Suppressor macrophage (primary cell): ENCODE measurements at regions not wholly inside any gene's neighbourhood (a gene's known extent, or its start where the extent isn't known, plus 50 kb on each side); places are given as distances from the start of the nearest gene placed in this dataset.
"Not testable (repeated sequence)": the region's sequence is repeated elsewhere in the genome, so short reads cannot be mapped to it uniquely, and the experiment has no call there.

Source experiments
- DNase-seq, 4 experiments: peaks; one replicate each; pipeline ENCODE4 v3.0.0-alpha.2; 2020 to 2022

DNA sequence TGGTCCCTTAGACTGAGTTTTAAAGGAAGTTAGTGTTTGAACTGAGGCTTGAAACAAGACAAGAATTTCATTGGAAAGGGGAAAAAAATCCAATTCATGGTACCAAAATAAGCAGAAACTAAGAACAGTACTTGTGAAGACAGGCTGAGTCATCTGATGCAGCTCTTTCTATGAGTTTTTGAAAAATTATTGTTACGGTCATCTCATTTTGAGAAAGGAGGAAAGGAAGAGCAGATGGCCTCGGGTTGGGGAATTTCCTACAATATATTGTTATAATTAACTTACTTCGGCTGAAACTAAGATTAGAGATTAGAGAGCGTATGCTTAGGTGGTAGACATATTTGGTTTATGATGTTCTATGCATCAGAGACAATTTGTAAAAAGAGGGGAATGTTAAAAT lies 2164.8 kb upstream of the AGA start:
- no peak for DNase-seq

DNA sequence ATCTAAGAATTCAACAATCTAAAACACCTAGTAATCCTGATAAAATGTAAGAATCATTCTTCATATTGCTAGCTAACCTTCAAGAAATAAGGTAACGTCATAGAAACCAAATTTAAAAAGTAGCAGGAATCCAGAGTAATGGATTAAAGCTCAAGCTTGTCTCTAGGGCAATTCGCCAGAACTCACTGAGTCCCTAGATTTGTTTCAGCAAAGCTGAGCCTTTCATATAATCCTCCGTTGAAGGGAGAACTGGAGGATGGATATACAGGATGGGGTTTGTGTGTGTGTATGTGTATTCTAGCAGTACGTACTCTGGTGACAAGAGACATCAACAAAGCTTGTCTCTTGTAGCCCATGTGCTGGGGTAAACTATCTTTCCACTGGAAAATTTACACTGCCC lies 2173.5 kb upstream of the AGA start:
- DNase-seq: no peak

DNA sequence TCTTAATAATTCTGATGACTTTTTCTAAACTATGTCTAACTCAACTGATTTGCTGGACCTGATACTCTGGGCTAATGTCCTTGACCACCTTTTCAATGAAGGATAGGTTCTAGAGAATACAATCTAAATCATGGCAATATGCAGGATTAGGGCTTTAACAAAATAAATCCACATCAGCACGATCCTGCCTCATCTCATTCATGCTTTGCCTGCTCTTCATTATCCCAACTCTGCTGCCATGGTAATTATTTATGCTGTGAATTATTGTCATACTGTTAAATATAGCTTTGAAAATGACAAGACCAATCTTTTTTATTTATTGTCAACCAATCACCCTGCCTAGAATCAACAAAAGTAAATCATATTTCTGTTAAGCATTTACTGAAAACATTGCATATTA lies 2176.7 kb upstream of the AGA start:
- no peak for DNase-seq

- no peak for DNase-seq
Measured at GRCh38 chr4:179624768-179625181, 2182.5 kb upstream of the AGA start.

DNA sequence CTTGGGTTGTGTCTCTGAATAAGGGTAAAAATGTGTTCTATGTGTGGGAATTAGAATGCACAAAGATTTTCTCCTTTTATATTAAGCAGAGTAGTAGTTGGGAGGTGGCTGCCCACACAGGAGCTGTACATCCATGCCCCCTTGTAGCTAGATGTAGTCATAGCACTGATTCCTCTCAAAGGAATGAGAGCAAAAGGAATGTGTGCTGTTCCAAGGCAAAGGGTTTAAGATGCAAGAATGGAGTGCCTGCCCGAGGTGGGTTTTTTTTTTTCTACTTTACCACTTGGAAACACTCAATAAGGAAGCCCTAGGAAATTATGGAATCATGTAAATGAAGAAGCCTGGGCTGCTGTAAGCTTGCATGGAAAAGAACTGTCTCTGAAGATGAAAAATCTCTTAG lies 2183.2 kb upstream of the AGA start:
- no peak for DNase-seq

GRCh38 chr4:179626687-179627086 lies 2184.4 kb upstream of the AGA start:
- no peak for DNase-seq

DNA sequence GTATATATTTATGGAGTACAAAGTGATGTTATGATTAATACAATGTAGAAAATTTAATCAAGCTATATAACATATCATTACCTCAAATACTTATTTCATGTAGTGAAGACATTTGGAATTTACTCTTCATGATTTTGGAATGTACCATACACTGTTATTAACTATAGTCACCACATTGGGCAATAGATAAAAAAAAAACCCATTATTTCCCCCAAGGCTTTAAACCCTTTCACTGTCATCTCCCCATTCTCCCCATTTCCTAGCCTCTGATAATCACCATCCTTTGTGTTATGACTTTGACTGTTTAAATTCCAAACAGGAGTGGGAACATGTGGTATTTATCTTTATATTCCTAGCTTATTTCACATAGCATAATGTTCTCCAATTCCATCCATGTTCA lies 2189.1 kb upstream of the AGA start:
- DNase-seq: no peak

DNA sequence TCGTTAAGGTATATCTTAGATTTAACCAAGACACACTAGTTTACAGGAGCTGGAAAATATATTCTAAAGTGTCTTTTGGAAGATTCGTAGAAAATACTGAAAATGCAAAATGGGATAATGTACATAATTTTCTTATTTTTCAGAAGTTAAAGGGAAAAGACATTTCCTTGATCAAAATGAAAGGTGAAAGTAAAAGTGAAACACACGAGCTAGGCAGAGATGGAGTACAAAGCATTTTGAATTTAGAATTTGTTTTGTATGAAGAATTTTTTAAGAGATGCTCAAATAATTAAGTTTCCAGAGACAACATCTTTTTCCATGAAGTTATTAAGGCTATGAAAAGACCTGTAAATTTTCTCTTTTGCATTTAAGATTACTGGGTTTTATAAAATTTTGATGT lies 2192.6 kb upstream of the AGA start:
- no peak for DNase-seq

DNA sequence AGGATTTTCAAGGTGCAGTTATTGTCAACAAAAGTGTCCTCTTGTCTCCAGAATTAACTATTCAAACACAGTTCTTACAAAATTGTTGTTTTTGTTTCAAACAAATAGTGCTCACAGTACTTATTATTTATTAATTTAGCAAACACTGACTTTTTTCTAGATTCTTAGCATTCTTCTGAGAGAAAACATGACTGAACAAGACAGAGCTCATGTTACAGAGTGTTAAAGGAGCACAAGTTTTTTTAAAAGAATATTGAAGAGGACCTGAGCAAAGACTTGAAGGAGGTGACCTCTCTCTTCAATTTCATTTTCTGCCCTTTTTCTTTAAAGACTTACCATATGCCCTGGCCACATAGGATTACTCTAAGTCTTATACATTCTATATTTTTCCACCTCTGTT lies 2220.3 kb upstream of the AGA start:
- DNase-seq: no peak

DNA sequence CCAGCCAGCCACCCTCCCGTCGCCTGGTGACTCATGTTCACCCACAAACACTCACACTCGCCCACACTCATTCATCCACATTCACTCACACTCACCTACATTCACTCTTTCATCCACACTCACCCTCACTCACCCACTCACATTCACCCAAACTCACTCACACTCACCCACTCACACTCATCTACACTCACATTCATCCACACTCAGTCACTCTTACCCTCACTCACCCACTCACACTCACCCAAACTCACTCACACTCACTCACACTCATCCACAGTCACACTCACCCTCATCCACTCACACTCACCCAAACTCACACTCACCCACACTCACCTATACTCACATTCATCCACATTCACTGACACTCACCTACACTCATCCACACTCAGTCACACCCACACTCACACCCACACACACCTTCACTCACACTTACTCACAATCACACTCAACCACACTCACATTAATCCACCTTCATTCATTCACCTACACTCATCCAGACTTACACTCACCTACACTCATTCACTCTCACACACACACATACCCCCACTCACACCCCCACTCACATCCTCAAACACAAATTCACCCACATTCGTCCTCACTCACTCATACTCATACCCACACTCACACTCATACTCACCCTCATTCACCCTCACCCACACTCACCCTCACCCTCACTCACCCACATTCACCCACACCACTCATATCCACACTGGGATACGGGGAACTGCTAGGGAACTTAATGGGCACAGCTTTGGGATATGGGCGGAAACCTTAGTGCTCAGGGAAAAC lies 2221.6 kb upstream of the AGA start:
- DNase-seq: no peak

- no peak for DNase-seq
Measured at GRCh38 chr4:179664430-179665027, 2222.3 kb upstream of the AGA start.

DNA sequence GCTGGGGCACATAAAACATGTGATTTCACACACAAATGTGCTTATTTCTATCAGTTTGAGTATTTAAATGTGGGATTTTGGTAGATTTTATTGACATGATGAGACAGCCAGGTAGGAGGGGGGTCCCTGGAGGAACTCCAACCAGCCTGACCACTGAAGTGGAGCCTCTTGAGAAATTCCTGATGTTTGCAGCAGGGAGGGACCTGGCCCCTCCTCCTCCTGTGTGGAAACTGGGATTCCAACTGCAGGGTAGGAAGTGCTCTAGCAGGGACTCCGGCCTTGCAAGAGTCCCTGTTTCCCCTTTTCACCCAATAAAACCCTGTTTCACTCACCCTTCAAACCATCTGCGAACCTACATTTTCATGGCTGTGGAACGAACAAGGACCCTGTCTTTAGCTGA lies 2224.0 kb upstream of the AGA start:
- no peak for DNase-seq

DNA sequence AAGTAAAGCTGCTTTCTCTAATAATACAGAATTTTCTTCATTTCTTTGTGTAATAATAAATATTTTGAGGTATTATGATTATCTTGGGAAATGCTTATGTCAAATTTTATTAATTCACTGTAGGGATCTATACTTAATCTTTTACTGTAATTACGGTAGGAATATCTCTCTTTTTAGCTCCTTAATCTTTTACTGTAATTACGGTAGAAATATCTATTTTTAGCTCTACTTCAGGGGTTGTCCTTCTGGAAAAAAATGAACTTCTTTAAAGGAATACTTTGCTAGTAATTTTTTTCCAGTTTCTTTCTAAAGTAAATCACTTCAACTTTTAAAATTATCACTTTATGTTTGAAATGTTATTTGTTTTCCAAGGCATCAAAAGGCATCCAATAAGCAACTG lies 2229.4 kb upstream of the AGA start:
- no peak for DNase-seq

- no peak for DNase-seq
Measured at GRCh38 chr4:179678093-179678814, 2236.0 kb upstream of the AGA start.

GRCh38 chr4:179683661-179684060 lies 2241.4 kb upstream of the AGA start:
- not testable (repeated sequence) for DNase-seq

- no peak for DNase-seq
Measured at GRCh38 chr4:179692222-179692621, 2250.0 kb upstream of the AGA start.

GRCh38 chr4:179695175-179695574 lies 2252.9 kb upstream of the AGA start:
- DNase-seq: no peak

DNA sequence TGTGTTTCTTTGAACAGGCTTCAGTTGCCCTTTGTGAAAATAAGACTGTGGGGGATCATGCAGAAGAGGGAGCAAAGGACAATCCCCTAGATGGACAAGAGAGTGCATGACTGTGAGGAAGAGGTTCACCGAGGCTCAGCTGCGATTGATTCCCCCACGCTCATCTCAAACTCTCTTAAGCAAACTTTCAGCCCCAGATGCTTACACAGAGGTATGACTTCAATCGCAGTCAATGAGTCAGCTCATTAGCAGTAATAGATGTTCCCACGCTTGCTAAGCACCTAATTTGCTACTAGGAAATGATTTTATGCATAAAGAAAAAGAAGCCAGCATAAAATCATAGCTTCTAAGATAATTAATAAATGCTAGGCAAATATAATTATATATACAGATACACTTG lies 2256.1 kb upstream of the AGA start:
- no peak for DNase-seq

- DNase-seq: no peak
Measured at GRCh38 chr4:179709961-179710624, 2267.9 kb upstream of the AGA start.

DNA sequence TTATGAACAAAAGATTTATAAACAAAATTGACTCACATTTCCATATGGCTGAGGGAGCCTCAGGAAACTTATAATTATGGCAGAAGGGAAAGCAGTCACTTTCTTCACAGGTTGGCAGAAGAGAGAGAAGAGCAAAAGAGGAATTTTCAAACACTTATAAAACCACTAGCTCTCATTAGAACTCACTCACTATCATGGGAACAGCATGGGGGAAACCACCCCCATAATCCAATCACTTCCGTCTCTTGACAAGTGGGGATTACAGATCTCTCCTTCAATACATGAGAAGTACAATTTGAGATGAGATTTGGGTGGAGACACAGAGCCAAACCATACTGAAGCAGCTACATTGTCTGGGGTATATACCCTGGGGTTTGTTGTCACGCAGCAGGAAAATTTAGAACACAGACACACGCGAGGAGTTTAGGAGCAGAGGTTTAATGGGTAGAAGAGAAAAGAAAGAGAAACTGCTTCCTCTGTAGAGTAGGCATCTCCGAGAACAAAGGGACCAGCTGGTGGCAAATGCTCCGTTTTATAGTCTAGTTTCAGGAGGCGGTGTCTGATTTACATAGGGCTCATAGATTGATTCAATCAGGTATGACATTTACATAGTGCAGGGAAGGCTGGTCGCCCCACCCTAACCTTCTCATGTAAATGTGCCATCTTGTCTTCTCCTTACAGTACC lies 2277.7 kb upstream of the AGA start:
- no peak for DNase-seq

- DNase-seq: not testable (repeated sequence)
Measured at GRCh38 chr4:179726491-179726890, 2284.3 kb upstream of the AGA start.

DNA sequence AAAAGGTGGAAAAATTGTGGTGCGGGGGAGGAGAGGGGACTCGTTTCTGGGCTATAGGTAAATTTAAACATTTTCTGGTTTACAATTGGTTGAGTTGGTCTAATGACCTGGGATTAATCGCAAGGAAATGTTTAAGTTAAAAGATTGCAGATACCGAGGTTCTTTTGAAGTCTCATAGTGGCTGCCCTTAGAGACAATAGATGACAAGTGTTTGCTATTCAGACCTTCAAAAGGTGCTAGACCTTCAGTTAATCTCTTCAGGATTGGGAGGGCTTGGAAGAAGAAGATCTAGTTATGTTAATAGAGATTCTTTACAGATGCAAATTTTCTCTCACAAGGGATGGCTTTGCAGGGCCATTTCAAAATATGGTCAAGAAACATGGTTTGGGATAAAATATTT lies 2286.1 kb upstream of the AGA start:
- DNase-seq: no peak

GRCh38 chr4:179736820-179737219 lies 2294.6 kb upstream of the AGA start:
- DNase-seq: not testable (repeated sequence)
